OCI-LY7 (cell line): ENCODE measurements at regions not wholly inside any gene's neighbourhood (a gene's known extent, or its start where the extent isn't known, plus 50 kb on each side); places are given as distances from the start of the nearest gene placed in this dataset.

ENCODE experiments used
- BruUV-seq: library from RNA; stranded (reverse); fragments of 400-500 nt; replicated peaks from 2 replicates; lab custom pipeline; 2021; lab: Mats Ljungman, UMichigan
- CTCF ChIA-PET: fragments of 300-600 bp; sonication (Branson Sonifier 250); formaldehyde crosslinking; loops from one replicate; lab custom pipeline; 2022; ENCODE audit warnings: antibody characterized with exemption; ENCODE audit not compliant: unreplicated experiment; lab: Charles Lee
- POLR2A ChIA-PET: fragments of 300-600 bp; sonication (Branson Sonifier 250); formaldehyde crosslinking; loops from one replicate; lab custom pipeline; 2022; ENCODE audit warnings: antibody characterized with exemption; lab: Charles Lee
- DNase-seq: peaks from one replicate; pipeline ENCODE4 v3.0.0-alpha.2; 2015; ENCODE audit warnings: low spot score
- H2AFZ ChIP-seq: fragments of 200-600 bp; sonication (generic), shearing (Covaris generic); 2 replicates; pipeline ENCODE4 v1.6.1; 2014; ENCODE audit warnings: mild to moderate bottlenecking, antibody characterized with exemption, low read length, moderate library complexity
- H3K27ac ChIP-seq: fragments of 200-600 bp; sonication (generic); 2 replicates; pipeline ENCODE4 v1.5.1; 2014; ENCODE audit warnings: mixed run types, low read depth, mild to moderate bottlenecking, moderate library complexity, low read length, inconsistent platforms; ENCODE audit not compliant: poor library complexity, severe bottlenecking
- H3K36me3 ChIP-seq: fragments of 200-600 bp; sonication (generic); 2 replicates; pipeline ENCODE4 v1.6.1; 2014; ENCODE audit warnings: mild to moderate bottlenecking, antibody characterized with exemption, low read length, moderate library complexity, mixed read lengths; ENCODE audit not compliant: insufficient read depth
- H3K4me1 ChIP-seq: fragments of 200-600 bp; sonication (generic); 2 replicates; pipeline ENCODE4 v1.5.1; 2014; ENCODE audit warnings: mild to moderate bottlenecking, low read length; ENCODE audit not compliant: insufficient read depth, poor library complexity, severe bottlenecking
- H3K4me2 ChIP-seq: fragments of 200-600 bp; sonication (generic); 2 replicates; pipeline ENCODE4 v1.6.1; 2014; ENCODE audit warnings: mild to moderate bottlenecking, low read length
- H3K4me3 ChIP-seq: fragments of 200-600 bp; sonication (generic); 2 replicates; pipeline ENCODE4 v1.5.1; 2014; ENCODE audit warnings: mild to moderate bottlenecking, low read depth, low read length; ENCODE audit not compliant: poor library complexity, severe bottlenecking
- H3K79me2 ChIP-seq: fragments of 200-600 bp; sonication (generic); 2 replicates; pipeline ENCODE4 v1.6.1; 2016; ENCODE audit warnings: low read depth, mild to moderate bottlenecking, low read length, moderate library complexity, mixed read lengths; ENCODE audit not compliant: insufficient read depth
- H3K9me2 ChIP-seq: fragments of 200-600 bp; sonication (generic); 2 replicates; pipeline ENCODE4 v1.6.1; 2016; ENCODE audit warnings: mild to moderate bottlenecking, low read length, mixed read lengths; ENCODE audit not compliant: insufficient read depth
- H3K9me3 ChIP-seq: fragments of 200-600 bp; sonication (generic); 2 replicates; pipeline ENCODE4 v1.6.1; 2014; ENCODE audit warnings: mild to moderate bottlenecking, mixed run types, low read length, mixed read lengths
- H4K20me1 ChIP-seq: fragments of 200-600 bp; sonication (generic); 2 replicates; pipeline ENCODE4 v1.6.1; 2014; ENCODE audit warnings: mild to moderate bottlenecking, antibody characterized with exemption, low read length, moderate library complexity, mixed read lengths; ENCODE audit not compliant: insufficient read depth
- EZH2phosphoT487 ChIP-seq: fragments of 200-600 bp; sonication (generic); IDR thresholded peaks from 2 replicates; pipeline ENCODE4 v1.6.1; 2018; ENCODE audit warnings: low read depth, borderline replicate concordance, mild to moderate bottlenecking, mixed run types, antibody characterized with exemption, low read length, moderate library complexity, mixed read lengths
- intact Hi-C: fragments of 100-400 bp; cut with micrococcal nuclease; formaldehyde crosslinking; loops from one replicate; pipeline ENCODE4 v1.10.0; 2022; ENCODE audit not compliant: unreplicated experiment
- TF ChIP-seq, protein P1 (sequence below): fragments of 200-600 bp; sonication (generic); conservative IDR thresholded peaks from 2 replicates; pipeline ENCODE4 v1.5.1; 2014; ENCODE audit warnings: mild to moderate bottlenecking, antibody characterized with exemption, low read length, moderate library complexity, mixed read lengths

DNA sequence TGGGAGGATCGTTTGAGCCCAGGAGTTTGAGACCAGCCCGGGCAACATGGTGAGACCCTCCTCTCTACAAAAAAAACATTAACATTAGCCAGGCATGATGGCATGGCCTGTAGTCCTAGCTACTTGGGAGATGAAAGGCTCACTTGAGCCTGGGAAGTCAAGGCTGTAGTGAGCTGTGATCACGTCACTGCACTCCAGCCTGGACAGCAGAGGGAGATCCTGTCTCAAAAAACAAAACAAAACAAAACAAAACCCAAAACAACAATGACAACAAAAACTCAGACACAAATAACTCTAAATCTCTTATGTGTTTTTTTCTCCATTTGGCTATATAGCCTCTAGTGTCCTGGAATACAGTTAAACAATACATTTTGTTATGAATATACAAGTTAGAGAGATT, 127.3 kb upstream of the STK26 start:
- no peak overlapping the region for H3K4me2 ChIP-seq
- TF ChIP-seq EZH2phosphoT487 = no peak
- TF ChIP-seq, protein P1, sequence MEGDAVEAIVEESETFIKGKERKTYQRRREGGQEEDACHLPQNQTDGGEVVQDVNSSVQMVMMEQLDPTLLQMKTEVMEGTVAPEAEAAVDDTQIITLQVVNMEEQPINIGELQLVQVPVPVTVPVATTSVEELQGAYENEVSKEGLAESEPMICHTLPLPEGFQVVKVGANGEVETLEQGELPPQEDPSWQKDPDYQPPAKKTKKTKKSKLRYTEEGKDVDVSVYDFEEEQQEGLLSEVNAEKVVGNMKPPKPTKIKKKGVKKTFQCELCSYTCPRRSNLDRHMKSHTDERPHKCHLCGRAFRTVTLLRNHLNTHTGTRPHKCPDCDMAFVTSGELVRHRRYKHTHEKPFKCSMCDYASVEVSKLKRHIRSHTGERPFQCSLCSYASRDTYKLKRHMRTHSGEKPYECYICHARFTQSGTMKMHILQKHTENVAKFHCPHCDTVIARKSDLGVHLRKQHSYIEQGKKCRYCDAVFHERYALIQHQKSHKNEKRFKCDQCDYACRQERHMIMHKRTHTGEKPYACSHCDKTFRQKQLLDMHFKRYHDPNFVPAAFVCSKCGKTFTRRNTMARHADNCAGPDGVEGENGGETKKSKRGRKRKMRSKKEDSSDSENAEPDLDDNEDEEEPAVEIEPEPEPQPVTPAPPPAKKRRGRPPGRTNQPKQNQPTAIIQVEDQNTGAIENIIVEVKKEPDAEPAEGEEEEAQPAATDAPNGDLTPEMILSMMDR = no peak
- no peaks in the 10 kb centered on the region for H3K36me3 ChIP-seq
- H3K9me2 ChIP-seq = no peaks in the 10 kb centered on the region
- H3K27ac ChIP-seq = no peak overlapping the region
- DNase-seq = no peak
- BruUV-seq = no TSS peak
- H3K4me1 ChIP-seq = no peaks in the 10 kb centered on the region
- ChIA-PET POLR2A (no interaction called here), CTCF (no interaction called here)
- no peaks in the 10 kb centered on the region for H3K9me3 ChIP-seq
- H4K20me1 ChIP-seq = no peaks in the 10 kb centered on the region
- no peaks in the 10 kb centered on the region for H3K79me2 ChIP-seq
- H2AFZ ChIP-seq = no peak overlapping the region
- intact Hi-C loops = no loop called here
- H3K4me3 ChIP-seq = no peak overlapping the region

DNA sequence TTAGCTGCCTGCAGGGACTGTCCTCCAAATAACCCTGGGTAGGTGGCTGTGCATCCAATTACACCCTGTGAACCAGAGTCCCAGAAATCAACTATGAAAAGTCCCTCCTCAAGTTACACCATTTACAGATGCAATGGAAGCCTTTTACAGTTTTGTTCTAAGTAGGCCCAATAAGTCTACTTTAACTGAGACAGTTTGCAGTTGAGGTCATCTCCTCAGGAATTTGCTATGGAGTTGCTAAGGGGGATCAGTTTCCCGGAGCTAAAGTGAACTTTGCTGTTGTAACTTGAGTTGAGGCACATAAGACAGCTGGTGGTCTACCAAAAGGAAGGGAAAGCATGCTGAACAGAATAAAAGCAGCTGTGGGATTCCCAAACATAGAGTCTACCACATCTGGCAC, 121.6 kb upstream of the STK26 start:
- no TSS peak for BruUV-seq

More for the DNA sequence above, 121.6 kb upstream of the STK26 start:
- Histone ChIP-seq H3K9me2 (no peaks in the 10 kb centered on the region), H3K4me1 (no peaks in the 10 kb centered on the region), H3K4me2 (no peak overlapping the region), H2AFZ (no peak overlapping the region), H4K20me1 (no peaks in the 10 kb centered on the region), H3K27ac (no peak overlapping the region), H3K9me3 (no peaks in the 10 kb centered on the region), H3K4me3 (no peak overlapping the region), H3K79me2 (no peaks in the 10 kb centered on the region), H3K36me3 (no peaks in the 10 kb centered on the region)
- intact Hi-C loops = no loop called here
- no peak for DNase-seq
- TF ChIP-seq, protein P1 = no peak
- TF ChIP-seq EZH2phosphoT487 = no peak
- CTCF ChIA-PET = no interaction called here
- POLR2A ChIA-PET = no interaction called here
